ENCODE measurements at regions not wholly inside any gene's neighbourhood (a gene's known extent, or its start where the extent isn't known, plus 50 kb on each side); places are given as distances from the start of the nearest gene placed in this dataset.
"Not testable (repeated sequence)": the region's sequence is repeated elsewhere in the genome, so short reads cannot be mapped to it uniquely, and the experiment has no call there.

DNA sequence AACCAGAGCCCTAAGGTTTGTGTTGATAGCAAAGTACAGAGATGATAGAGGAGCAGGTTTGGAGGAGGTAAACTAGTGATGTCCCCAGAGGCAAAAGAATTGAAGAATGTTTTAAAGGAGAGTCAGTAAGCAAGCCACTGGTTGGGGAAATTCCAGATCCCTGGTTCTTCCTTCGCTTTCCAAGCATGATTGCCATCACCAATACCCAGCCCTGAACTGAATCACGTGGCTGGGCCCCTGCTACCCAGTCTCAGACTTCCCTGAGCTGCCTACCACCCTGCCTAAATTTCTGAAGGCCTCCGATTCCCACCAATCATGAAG, 95.3 kb upstream of the FOXN2 start:
- DNase-seq: no peak

DNA sequence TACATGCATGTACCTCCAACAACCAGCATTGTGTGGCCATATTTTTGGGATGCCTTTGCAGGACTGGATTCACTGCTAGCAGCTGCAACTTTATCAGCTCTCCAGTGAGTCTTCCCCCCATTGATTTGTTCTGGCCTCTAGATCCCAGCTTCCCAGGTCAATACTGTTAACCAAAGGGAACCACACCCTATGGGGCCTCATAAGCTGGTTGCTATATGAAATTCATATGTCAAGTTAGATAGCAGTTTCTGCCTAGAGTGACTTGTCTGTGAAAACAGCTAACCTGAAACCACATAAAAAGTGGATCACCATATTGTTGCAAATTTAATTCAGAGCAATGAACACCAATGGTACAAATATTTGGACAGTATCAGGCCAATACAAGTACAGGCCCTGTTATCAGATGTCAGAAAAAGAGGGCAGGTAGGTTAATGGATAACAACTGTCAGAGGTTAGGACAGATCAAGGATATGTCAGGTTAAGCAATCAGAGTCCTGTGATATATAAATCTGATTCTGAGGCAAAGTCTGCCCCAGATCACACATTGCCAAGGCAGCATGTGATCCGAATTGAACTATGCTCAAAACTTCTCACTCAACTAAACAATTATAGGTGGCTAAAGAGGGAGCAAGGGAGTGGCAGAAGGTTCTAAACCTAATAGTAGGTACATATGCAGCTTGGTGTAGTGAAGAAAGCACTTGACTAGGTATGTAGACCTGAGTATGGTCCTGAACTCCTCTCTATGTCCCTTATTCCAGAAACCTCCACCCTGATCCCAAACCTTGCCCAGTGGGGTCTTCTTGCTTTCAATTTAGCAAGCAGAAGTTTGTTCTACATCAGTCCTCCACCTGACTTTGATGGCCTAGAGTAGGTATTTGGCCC, 94.7 kb upstream of the FOXN2 start:
- no peak for DNase-seq

DNA sequence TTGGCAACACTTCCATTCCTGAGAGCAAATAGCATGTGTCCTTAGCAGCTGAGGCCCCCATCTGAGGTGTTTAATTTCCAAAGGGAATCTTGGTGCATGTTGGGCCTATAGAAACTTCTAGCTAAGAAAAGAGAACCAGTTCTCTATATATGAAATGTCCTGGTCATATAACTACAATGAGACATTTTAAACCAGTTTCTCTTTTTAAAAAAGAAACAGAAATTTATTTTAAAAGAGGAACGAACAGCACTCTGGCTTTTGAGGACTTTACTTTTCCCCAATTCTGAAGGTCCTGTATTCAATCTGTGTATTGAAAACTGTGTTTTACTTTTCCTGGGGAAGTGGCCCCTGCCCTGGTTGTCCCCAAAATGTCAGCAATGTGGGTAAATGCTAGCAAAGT, 94.0 kb upstream of the FOXN2 start:
- no peak for DNase-seq

DNA sequence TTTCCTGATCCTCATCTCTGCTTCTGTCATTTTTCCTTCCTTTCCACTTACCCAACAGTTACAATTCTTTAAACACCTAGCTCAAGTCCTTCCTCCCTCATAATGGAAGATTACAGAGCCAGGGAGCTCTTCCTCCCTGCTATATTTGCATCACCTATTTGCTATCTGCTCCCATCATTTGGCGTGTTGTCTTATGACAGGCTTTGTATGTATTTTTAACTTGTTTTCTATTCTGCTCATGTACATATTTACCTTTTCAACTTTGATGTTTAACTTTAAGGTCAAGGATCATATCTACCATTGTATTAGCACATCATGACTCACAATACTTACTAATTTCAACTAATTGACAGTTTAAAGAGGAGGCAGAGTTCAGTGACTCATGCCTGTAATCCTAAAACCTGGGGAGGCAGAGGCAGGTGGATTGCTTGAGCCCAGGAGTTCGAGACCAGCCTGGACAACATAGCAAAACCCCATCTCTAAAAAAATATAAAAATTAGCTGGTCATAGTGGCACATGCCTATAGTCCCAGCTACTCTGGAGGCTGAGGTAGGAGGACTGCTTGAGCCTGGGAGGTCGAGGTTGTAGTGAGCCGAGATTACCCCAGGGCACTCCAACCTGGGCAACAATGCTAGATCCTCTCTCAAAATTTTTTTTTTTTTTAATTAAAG, 92.5 kb upstream of the FOXN2 start:
- no peak for DNase-seq

DNA sequence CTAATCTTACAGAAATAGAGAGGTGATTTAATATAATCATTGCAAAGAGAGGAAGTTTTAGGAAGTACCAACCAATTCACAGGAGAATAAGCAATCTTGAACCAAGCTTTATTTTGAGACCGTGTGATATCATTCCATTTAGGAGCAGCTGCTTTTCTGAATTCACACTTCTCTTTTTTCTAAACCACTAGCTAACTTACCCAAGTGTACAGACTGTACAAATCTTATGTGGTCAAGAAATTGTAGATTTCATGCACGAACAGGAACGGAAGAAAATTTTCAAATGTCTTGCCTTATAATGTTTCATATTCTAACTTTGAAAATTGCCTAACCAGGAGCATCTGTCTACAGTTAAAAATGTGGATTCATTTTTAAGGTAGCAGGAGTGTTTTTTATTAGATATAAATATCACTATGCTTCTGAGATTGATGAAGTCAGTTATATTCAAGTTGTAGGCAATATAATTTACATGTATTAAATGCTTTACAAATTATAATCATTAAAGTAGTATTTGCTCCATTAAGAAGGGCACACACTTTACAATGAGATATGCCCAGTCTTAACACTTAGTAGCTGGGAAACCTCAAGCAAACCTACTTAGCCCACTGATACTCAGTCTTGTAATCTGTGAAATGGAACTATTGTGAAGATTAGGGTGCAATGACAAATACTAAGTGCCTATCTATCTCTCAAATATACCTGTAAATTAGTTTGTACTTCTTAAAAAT, 86.7 kb upstream of the FOXN2 start:
- DNase-seq: no peak

DNA sequence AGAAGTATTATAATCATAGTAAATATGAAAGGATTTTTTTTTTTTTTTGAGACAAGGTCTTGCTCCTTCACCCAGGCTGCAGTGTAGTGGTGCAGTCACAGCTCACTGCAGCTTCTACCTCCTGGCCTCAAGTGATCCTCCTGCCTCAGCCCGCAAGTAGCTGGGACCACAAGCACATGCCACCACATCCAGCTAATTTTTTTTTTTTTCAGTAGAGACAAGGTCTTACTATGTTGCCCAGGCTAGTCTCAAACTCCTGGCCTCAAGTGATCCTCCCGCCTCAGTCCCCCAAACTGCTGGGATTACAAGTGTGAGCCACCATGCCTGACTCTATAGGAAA, 86.2 kb upstream of the FOXN2 start:
- no peak for DNase-seq

DNA sequence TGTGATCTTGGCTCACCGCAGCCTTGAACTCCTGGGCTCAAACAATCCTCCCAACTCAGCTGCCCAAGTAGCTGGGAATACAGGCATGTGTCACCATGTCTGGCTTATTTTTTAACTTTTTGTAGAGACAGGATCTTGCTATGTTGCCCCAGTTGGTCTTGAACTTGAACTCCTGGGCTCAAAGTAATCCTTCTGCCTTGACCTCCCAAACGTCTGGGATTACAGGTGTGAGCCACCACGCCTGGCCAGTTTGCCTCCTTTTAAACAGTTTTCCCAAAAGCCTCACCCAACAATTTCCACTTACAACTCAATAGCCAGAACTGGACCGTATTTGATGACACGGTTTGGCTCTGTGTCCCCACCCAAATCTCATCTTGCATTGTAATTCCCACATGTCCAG, 85.4 kb upstream of the FOXN2 start:
- no peak for DNase-seq

DNA sequence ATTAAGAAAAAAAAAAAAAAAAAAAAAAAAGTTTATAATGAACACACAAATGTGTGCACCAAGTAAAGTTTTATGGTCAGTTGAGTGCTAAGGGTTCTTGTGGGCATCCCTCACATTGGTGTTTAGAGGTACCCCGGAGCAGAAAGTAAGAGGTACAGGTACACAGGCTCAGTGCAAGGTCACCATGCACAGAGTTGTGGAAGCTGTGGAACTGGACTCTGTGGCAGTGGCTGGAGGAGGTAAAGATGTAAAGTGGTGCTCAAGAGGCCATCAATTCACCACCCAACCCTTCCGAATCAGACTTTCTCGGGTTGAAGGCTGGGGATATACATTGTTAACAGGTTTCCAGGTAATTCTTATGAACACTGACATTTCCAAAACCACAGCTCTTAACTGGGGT, 83.6 kb upstream of the FOXN2 start:
- no peak for DNase-seq

DNA sequence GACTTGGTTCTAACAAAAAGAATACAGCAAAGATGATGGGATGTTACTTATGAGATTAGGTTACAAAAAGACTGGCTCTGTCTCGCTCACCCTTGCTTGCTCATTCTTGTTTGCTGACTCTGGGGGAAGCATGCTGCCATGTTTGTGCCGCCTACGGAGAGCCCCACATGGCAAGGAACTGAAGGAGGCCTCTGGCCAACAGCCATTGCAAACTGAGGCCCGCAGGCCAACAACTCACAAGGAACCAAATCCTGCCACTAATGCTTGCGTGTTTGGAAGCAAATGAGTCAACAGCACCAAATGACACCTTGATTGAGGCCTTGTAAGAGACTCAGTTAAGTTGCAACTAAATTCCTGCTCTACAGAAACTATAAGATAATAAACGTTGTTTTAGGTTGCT, 82.1 kb upstream of the FOXN2 start:
- DNase-seq: no peak

DNA sequence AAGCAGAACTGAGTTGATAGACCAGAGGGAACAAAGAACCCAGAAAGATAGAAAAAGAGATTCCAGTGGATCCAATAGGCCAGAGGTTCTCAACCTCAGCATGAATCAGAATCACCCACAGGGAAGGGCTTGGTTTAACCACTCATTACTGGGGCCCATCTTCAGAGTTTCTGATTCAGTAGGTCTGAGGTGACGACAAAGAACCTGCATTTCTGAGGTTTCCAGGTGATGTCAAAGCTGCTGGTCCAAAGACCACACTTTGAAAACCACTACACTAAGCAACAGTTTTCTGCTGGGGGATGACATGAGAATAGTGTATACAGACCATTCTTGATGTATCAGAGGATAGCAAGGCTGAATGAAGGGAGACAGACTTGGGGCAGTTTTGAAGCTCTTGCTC, 81.5 kb upstream of the FOXN2 start:
- no peak for DNase-seq

DNA sequence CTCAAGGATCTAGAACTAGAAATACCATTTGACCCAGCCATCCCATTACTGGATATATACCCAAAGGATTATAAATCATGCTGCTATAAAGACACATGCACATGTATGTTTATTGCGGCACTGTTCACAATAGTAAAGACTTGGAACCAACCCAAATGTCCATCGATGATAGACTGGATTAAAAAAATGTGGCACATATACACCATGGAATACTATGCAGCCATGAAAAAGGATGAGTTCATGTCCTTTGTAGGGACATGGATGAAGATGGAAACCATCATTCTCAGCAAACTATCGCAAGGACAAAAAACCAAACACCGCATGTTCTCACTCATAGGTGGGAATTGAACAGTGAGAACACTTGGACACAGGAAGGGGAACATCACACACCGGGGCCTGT, 80.7 kb upstream of the FOXN2 start:
- DNase-seq: not testable (repeated sequence)

DNA sequence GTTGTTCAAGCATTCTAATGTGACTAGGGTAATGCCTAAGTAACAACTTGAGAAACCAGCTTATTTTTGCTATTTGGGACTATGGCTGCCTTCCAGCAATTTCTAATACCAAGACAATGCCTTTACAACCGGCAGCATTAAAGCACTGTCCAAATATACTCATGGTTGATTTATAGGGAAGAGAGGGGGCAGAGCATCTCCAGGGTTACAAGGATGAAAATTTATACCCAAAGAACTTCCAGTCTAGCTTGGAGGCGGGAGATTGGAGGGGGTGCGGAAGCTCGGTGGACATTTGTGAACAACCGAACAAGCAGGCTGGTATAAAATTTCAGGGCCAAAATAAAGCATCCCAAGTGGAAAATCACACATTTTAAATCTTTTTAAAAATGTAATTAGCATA, 79.4 kb upstream of the FOXN2 start:
- no peak for DNase-seq

DNA sequence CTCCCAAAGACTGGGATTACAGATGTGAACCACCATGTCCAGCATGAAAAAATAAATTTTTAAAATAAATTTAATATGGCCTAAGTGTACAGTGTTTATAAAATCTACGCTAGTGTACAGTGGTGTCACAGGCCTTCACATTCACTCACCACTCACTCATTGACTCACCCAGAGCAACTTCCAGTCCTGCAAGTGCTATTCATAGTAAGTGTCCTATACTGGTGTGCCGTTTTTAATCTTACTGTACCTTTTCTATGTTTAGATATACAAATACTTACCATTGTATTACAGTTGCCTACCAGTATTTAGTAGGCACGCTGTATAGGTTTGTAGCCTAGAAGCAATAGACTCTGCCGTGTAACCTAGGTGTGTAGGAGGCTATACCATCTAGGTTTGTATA, 76.1 kb upstream of the FOXN2 start:
- DNase-seq: no peak

DNA sequence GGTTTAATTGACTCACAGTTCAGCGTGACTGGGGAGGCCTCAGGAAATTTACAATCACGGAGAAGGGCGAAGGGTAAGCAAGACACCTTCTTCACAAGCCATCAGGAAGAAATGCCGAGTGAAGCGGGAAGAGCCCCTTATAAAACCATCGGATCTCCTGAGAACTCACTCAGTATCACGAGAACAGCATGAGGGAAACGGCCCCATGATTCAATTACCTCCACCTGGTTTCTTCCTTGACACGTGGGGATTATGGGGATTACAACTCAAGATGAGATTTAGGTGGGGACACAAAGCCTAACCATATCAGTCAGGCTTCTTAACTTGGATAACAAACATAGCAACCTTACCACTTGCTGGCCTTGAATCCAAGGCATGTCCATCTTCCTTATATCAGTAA, 73.6 kb upstream of the FOXN2 start:
- DNase-seq: no peak

DNA sequence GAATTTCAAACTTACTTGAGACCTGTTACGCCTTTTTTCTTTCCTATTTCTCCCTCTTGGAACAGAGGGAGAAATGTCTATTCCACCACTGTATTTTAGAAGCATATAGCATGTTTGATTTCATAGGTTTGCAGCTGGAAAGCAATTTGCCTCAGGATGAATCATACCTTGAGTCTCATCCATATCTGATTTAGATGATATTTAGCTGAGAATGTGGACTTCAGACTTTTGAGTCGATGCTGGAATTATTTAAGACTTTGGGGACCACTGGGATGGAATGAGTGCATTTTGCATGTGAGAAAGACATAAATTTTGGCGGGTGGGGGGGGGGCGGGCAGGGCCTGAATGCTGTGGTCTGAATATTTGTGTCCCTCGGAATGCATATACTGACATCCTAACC, 67.3 kb upstream of the FOXN2 start:
- DNase-seq: no peak

DNA sequence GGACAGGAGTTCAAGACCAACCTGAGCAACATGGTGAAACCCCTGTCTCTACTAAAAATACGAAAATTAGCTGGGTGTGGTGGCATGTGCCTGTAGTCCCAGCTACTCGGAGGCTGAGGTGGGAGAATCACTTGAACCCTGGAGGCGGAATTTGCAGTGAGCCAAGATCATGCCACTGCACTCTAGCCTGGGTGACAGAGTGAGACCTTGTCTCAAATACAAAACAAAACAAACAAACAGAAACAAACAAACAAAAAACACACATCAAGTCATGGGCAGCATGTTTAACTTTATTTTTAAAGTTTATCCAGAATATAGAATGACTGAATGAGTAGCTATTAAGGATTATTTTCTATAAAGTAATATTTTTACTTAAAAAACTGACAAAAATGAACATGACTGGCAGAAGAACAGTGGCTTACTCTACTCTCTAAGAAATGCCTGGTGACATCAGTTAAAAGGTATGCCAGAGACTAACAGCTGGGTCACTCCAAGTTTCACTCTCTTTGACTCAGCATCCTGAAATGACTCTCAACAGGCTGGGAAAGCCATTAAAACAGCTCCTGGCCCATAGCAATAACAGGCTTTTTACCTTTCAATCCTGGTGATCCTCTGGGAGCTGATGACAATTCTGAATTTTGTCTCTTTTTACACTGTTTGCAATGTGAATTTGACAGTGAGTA, 66.1 kb upstream of the FOXN2 start:
- no peak for DNase-seq

DNA sequence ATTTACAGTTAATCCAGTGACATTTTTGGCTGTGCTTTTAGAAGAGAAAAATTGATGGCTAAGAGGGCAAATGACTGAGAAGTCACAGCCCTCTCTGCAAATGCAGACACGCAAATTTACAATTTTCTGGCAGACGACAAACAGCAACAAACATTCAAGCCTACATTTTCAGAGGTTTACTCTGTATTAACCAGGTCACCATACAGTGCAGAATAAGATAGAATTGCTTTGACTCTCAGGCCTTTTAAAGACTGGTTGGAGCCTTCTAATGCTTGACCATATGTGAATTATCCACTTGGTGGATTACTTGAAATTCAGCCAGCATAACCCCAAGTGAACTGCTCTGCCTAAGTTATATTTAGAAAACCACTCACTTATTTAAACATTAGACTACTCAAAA, 65.5 kb upstream of the FOXN2 start:
- DNase-seq: no peak

DNA sequence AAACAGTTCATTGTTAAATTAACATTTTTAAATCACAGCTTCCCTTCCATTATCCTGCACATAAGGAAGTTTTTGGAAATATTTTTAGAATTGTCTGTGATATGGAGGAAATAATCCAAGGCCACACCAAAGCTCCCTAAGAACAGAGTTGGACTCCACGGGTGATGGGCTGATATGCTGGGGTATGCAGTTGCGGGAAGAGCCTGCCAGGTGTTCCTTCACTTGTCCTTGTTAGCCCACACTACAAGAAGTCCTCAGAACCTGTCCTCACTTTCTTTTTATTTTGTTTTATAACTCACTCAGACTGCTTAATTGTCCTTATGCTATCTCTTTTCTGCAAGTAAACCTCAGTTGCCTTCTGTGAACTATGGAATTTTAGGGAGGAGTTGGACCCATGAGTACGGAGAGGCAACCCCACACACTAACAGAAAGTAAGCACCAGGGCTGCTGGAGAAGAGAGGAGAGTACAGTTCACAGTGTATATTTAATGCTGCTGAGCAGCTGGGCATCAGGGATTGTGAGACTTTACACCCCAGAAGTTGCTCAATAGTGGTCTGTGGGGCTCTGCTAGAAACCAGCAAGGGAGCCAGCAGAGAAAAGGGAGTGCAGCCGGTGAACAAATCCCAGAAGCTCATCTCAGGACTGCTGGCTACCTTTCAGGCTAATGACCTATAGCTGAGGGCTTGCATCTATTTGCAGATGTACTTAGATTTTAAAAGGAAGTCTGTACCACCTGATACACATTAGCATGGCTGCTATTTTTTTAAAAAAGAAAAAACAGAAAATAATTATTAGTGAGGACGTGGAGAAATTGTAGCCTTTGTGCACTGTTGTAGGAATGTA, 64.6 kb upstream of the FOXN2 start:
- no peak for DNase-seq

DNA sequence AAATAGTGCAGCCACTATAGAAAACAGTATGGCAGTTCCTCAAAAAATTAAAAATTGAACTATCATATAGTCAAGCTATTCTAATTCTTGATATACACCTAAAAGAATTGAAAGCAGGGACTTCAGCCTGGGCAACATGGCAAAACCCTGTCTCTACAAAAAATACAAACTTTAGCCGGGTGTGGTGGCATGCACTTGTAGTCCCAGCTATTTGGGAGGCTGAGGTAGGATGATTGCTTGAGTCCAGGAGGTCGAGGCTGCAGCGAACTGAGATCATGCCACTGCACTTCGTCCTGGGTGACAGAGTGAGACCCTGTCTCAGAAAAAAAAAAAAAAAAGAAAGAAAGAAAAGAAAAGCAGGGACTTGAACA, 64.0 kb upstream of the FOXN2 start:
- no peak for DNase-seq

DNA sequence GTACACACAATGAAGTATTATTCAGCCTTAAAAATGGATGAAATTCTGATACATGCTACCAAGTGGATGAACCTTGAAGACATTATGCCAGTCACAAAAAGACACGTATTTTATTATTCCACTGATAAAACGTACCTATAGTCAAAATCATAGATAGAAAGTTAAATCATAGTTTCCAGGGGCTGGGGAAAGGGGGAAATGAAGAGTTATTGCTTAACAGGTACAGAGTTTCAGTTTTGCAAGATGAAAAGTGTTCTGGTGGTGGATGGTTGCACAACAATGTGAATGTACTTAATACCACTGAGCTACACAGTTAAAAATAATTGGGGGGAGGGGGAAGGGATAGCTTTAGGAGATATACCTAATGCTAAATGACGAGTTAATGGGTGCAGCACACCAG, 63.5 kb upstream of the FOXN2 start:
- DNase-seq: no peak

DNA sequence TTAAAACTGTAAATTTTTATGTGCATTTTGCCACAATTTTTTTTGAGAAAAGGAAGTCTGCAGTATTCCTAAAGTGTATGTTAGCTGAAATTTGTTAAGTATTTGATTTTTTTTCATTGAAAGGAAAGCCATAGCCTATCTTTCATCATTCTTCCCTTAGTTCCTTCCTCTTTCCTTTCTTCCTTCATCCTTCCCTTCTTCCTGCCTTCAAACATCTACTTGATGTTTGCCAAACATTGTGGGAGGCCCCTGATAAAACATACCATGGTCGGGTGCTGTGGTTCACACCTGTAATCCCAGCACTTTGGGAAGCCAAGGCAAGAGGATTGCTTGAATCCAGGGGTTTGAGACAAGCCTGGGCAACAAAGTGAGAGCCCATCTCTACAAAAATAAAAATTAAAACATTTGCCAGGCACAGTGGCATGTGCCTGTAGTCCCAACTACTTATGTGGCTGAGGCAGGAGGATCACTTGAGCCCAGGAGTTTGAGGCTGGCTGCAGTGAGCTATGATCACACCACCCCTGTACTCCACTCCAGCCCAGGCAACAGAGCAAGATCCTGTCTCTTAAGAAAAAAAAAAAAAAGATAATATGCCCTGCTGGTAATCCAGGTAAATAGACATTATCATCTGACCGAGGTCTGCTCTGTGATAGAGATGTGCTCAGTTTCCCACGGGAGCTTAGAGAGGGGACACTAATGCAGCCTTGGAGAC, 62.9 kb upstream of the FOXN2 start:
- no peak for DNase-seq

All from hypothalamus (tissue), 51 donors.